HG02973 (cell line): ENCODE measurements at regions not wholly inside any gene's neighbourhood (a gene's known extent, or its start where the extent isn't known, plus 50 kb on each side); places are given as distances from the start of the nearest gene placed in this dataset.
"Not testable (repeated sequence)": the region's sequence is repeated elsewhere in the genome, so short reads cannot be mapped to it uniquely, and the experiment has no call there.

ENCODE experiments used
- ATAC-seq: cut with Tn5 transposase; IDR thresholded peaks from one replicate; pipeline ENCODE4 v1.9.1; 2021; ENCODE audit warnings: moderate library complexity; ENCODE audit not compliant: unreplicated experiment

DNA sequence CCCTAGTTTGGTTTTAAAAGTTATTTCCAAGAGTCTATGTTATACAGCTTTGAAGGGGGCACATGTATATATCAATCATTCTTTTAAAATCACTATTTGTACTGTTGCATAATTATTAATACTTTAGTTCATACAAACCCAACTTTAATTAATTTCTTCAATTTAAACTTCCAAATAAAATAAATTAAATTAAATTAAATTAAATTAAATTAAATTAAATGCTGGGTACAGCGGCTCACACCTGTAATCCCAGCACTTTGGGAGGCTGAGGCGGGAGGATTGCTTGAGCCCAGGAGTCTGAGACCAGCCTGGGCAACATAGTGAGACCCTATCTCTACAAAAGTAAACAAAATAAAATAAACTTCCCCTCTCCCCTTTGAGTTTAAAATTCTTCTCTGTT lies 98.9 kb upstream of the MYO10 start:
- ATAC-seq = not testable (repeated sequence)

- no peak for ATAC-seq
Observed at GRCh38 chr5:17037751-17038150, 101.7 kb upstream of the MYO10 start.

DNA sequence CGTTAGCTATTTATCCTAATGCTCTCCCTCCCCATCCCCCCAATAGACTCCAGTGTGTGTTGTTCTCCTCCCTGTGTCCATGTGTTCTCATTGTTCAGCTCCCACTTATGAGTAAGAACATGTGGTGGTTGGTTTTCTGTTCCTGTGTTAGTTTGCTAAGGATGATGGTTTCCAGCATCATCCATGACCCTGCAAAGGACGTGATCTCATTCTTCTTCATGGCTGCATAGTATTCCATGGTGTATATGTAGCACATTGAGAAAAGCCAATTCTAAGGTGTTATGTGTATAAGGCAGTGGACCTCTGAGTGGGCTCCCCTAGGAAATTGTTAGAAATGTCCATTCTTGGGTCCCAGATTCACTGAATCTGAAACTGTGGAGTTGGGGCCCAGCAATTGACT lies 103.1 kb upstream of the MYO10 start:
- ATAC-seq = no peak

GRCh38 chr5:17042041-17042440 lies 106.0 kb upstream of the MYO10 start:
- ATAC-seq = no peak

- ATAC-seq = no peak
Observed at GRCh38 chr5:17046320-17046719, 110.2 kb upstream of the MYO10 start.

GRCh38 chr5:17050236-17050635 lies 114.1 kb upstream of the MYO10 start:
- no peak for ATAC-seq

GRCh38 chr5:17054911-17055310 lies 118.8 kb upstream of the MYO10 start:
- ATAC-seq = no peak

DNA sequence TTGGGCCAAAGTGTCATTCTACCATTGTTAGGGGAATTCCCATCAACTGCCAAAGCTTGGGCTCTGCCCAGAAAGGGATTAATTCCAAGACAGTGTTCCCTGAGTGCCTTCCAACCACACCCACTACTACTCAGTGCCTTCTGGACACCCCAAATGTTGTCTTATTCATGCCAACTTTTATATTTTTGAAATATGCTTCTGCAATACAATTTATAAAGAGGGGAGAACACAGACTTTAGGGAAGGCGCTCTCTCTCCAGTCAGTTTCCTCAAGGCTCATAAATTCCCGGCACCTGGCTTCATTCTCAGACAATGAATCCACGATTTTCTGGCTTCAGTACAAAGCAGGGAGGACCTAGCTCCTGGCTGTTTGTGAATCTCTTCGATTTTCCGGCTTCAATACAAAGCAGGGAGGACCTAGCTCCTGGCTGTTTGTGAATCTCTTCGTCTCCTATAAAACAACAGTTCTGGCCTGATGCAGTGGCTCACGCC lies 120.1 kb upstream of the MYO10 start:
- no peak for ATAC-seq

GRCh38 chr5:17058438-17058837 lies 122.3 kb upstream of the MYO10 start:
- ATAC-seq = no peak

GRCh38 chr5:17061973-17062470 lies 125.9 kb upstream of the MYO10 start:
- no peak for ATAC-seq

DNA sequence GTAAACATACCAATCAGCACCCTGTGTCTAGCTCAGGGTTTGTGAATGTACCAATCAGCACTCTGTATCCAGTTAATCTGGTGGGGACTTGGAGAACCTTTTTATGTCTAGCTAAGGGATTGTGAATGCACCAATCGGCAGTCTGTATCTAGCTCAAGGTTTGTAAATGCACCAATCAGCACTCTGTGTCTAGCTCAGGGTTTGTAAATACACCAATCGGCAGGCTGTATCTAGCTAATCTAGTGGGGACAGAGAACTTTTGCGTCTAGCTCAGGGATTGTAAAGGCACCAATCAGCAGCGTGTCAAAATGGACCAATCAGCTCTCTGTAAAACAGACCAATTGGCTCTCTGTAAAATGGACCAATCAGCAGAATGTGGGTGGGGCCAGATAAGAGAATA lies 126.7 kb upstream of the MYO10 start:
- not testable (repeated sequence) for ATAC-seq

- ATAC-seq = no peak
Observed at GRCh38 chr5:17064241-17064640, 128.2 kb upstream of the MYO10 start.

GRCh38 chr5:17065458-17065857 lies 129.4 kb upstream of the MYO10 start:
- ATAC-seq = no peak

DNA sequence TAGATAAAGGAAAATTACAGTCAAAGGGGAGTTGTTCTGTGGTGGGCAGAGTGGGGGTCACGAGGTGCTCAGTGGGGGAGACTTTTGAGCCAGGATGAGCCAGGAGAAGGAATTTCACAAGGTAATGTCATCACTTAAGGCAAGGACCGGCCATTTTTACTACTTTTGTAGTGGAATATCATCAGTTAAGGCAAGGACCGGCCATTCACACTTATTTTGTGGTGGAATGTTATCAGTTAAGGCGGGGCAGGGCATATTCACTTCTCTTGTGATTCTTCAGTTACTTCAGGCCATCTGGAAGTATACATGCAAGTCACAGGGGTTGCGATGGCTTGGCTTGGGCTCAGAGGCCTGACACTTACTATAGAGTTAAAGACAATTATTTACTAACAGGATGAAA lies 129.9 kb upstream of the MYO10 start:
- ATAC-seq = not testable (repeated sequence)

DNA sequence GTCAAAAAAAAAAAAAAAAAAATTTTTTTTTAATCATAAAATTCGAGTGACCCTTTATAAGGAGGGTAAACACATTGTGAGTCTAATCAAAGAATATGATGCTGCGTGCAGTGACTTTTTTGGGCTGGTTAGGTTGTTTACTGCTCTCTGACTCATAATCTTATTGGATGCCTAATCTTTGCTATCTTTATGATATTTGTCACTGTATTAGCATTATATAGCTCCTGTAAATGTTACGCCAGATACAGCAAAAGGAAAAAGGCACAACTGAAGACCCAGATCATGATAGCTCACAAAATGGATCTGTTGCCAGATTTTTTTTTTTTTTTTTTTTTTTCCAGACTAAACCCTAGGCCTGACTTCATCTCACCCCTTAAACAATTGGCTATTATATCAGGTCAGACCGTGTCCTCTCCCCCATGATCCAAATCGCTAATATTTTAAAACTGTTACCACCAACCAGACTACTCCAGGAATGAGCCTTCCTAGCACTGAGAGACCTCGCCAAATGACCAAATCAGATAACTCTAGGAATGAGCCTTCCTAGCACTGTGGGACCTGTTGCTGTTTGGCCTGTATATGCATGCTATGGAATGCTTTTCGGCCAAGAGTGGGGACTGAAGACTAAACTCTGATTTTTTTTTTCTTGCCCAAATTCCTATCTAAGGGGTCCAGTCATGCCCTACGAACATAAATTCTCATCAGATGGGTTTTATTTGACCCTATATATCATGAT lies 131.7 kb upstream of the MYO10 start:
- no peak for ATAC-seq

- no peak for ATAC-seq
Observed at GRCh38 chr5:17069995-17070511, 134.0 kb upstream of the MYO10 start.

- no peak for ATAC-seq
Observed at GRCh38 chr5:17070647-17071046, 134.6 kb upstream of the MYO10 start.

DNA sequence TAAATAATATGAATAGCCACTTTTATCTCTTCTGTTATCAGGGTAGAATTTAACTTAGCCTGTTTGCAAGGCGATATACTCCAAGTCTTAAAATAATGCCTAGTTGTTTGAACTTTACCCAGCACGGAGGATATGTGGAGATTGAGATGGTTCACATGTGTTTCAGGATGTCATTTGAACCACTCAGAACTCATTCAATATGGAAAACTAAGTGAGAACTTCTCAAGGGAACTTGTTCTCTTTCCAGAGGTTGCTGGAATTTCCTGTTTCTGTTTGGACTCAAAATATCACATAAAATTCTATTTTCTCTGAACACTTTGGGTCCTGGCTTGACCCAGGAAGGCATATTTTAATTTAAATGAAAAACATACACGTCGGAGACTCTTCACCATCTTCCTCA lies 139.1 kb upstream of the MYO10 start:
- ATAC-seq = no peak

GRCh38 chr5:17076272-17076671 lies 140.2 kb upstream of the MYO10 start:
- ATAC-seq = no peak

GRCh38 chr5:17077440-17078233 lies 139.8 kb upstream of the BASP1 start:
- no peak for ATAC-seq

GRCh38 chr5:17079562-17079961 lies 137.9 kb upstream of the BASP1 start:
- no peak for ATAC-seq

DNA sequence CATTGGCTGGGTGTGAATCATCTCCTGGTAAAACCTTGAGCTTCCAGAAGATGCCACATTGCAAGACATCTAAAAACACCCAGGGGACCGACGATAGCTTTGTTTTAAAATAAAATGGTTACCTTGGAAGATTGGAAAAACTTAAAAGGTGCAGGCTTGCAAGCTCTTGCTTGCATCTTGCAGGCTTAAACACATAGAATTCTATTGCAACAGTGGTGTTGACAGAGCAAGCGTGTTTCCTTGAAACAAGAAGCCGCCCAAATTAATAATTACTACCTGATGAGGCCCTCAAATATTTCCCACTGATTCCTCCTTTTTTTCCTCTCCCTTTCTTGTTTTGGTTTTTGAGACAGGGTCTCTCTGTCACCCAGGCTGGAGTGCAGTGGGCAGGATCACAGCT lies 137.1 kb upstream of the BASP1 start:
- no peak for ATAC-seq
